HG02884 (cell line): ENCODE measurements at regions not wholly inside any gene's neighbourhood (a gene's known extent, or its start where the extent isn't known, plus 50 kb on each side); places are given as distances from the start of the nearest gene placed in this dataset.
"Not testable (repeated sequence)": the region's sequence is repeated elsewhere in the genome, so short reads cannot be mapped to it uniquely, and the experiment has no call there.

Source experiments
- ATAC-seq: cut with Tn5 transposase; IDR thresholded peaks from one replicate; pipeline ENCODE4 v1.9.1; 2021; ENCODE audit warnings: mild to moderate bottlenecking, moderate library complexity; ENCODE audit not compliant: unreplicated experiment

DNA sequence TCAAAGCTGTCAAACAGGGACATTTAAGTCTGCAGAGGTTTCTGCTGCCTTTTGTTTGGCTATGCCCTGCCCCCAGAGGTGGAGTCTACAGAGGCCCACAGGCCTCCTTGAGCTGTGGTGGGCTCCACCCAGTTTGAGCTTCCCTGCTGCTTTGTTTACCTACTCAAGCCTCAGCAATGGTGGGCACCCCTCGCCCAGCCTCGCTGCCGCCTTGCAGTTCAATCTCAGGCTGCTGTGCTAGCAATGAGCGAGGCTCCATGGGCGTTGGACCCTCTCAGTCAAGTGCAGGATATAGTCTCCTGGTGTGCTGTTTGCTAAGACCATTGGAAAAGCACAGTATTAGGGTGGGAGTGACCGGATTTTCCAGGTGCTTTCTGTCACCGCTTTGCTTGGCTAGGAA is 477.6 kb upstream of the IL12A start:
- not testable (repeated sequence) for ATAC-seq

DNA sequence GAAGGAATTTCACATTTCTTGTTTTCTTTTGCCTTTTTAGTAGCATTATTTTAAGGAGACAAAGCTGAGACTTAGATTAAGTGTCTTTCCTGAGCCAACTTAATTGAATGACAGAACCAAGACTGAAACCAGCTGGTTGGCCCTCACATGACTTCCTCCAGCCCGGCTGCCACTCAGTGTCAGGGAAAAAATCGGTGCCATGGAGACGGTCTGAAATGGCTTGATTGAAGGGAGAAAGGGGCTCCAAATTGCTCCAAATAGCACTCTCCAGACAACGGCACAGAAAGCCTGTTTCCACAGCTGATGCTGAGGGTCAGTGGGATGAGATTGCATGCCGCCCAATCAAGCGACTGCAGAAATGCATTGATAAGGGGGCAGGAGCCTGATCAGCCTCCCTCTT is 475.2 kb upstream of the IL12A start:
- ATAC-seq, result no peak

DNA sequence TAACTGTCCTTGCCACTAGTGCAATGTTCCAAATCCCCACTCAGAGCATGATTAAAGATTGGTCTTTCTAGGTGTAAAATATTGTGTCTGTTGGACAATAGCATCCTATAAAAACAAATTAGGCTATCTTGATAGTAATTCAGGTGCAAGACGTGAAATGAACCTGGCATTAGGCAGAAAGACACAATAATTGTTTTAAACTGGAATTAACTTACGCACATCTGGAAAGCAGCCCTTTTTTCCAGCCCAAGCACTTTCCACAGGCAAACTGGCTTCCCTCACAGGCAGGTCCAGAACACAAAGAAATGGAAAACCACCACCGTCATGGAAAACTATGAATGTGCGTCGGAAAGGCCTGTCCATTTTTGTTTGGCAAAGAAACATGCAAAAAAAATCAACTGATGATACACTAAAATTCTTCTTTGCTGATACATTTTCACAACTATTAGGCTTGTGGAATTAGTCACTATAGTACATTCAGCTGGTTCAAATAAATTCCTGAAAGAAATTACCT is 474.7 kb upstream of the IL12A start:
- ATAC-seq, result no peak

DNA sequence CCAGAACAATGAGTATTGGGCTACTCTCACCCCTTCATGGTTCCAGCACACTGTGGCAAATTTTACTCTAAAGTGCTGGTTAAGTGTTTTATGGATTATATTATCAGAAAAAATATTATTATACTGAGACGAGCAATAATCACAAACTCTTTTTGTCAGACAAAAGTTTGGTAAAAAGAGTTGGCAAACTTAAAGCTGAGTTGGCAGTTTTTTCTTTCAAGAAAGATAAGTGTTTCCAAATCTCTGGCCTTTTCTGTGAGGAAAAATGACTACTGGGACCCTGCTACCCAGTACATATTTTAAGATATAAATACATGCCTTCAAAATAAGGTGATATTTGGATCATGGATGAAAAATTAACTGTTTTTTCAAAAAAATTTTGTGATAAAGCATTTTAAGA is 471.5 kb upstream of the IL12A start:
- ATAC-seq, result no peak

DNA sequence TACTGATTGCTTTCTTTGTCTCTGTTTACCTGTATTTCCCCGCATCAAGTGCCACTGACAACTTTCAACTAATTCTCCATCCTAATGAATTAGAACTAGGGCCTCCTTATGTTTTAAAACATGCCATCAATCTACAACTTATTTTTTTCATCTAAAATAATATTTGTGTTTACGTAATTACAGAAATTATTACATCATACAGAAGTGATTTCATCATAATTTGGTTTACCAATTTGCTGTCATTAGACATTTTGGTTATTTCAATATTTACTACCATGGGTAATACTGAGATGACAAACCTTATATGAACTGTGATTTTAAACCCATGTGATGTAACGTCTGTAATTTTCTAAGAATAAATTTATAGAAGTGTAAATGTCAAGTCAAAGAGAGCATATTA is 468.0 kb upstream of the IL12A start:
- no peak for ATAC-seq

DNA sequence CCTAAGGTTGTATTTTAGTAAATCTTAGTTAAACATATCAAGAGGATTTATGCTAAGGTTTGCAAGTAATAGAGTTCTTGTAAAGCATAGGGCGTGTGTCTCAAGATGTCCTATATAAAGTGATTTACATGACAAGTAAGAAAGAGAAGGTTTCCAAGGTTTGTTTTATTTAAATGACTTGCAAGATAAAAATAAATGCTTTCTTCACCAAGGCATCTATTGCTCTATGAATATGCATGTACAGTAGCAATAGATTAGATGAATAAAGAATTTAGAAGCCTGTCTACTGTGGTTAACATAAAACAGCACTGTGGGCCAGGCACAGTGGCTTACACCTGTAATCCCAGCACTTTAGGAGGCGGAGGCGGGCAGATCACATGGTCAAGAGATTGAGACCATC is 466.4 kb upstream of the IL12A start:
- ATAC-seq, result no peak

DNA sequence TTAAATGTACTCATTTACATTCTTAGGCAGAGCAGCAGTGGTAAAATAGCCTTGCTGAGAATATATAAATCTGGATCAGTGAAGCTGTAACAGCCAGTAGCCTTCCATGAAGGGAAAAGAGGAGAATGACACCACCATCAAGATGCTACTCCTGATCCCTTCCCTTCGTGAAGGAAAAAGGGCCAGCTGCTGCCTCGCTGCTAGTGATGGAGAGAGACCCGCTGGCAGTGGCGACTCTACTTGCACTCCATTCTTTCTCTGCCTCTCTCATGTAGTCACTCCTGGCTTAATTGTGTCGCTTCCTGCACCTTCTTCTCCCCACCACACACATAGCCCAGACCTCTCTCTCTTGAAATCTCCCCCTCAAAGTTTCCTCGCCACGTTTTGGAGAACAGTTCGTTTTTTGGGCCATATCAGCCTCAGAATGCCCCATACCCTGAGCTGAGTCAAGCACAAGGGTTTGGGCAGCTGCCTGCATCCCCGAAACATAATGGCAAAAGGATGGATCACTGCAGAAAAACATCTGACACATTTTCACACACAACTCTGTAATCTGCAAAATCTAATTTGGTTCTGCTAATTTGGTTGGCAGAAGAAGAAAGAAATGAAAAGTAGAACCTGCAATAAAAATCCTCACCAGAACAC is 460.3 kb upstream of the IL12A start:
- ATAC-seq, result no peak

DNA sequence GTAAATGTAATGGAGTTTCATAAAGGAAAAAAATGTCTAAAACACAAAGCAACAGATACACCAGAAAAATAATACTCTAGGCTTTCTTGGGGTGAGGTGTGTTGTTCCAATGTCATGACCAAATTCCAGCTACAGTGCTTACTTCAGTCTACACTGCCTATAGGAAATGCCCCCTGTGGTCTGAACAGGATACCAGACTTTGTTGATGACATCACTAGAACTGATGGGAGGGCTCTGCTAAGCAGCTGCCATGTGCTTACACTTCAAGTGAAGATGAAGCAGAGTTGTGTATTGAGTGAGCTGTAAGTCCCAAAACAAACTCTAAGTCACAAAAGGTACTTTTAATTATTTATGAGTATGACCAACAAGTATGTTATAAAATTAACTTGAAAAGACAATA is 456.1 kb upstream of the IL12A start:
- no peak for ATAC-seq

DNA sequence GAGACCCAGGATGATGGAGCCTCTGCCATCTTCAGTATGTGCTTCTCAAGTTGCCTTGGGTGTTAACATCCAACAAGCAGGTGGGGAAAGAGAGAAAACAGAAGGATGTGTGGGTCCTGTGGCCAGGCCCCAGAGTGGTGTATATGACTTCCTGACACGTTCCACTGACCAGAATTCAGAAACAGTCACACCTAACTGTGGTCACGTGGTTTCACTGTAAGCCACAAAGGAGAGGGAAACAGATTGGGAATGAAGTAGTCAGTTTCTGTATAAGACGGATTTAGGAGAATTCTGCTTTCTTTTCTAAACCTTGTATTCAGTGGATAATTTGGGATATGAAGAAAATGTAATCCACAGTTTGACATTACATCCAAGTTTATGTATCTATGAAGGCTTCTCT is 454.1 kb upstream of the IL12A start:
- ATAC-seq, result no peak

DNA sequence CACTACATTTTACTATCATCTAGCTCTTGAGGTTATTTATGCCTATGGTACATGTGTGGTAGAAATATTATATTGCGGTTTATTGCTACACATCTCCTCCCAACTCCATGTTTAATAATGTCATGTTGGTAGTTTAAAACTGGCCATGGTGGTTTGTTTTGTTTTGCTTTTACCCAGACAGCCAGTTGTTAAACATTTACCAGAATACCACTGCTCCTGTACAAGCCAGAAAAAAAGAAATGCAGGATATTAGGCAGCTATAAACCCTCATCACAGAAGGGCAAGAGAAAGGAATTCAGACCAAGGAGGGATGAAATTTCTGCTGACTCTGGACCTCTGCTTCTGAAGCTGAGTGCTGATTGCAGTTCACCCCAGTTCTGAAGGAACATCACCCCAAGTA is 451.8 kb upstream of the IL12A start:
- no peak for ATAC-seq

DNA sequence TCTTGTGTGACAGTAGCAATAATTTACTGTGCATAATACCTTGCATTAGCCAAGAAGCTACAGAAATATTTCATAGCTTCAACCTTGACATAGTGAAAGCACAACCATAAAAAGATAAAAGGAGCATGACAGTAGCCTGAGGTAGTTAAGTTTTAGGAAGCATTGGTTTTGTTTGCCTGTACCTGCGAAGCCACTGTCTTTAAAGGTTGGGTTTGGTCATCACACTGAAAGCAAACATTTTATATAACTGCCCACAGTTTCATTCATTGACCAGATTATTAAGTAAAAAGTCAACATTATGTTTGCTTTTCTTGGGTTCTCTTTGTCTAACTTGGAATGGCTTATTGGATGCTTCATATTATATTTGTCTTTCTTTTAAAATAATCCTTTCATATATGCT is 450.1 kb upstream of the IL12A start:
- ATAC-seq, result no peak

DNA sequence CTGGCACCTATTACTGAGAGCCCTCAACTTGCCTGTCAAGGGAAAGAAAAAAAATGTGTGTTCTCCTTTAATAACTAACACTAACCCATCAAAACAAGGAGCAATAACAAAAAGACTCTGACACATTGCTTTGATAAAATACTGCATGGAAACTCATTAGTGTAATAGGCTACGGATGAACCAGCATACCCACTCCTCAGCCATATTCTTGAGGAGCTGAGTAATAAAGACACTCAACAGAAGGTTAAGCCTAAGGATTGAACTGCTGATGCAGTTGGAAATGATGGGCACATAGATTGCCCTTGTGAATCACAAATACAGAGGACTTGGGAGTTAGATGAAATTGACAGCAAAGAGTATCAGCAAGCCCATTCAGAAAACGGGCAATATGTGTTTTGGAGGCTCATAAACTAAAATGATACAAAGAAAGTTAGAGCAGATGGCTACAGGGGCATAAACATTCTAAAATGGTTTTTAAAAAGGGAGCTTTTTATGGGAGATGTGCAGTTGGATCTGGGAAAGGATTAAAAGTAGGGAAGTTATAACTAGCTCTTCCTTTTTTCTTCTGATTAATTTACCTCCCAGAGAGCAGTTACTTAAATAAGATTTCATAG is 447.6 kb upstream of the IL12A start:
- ATAC-seq, result no peak

DNA sequence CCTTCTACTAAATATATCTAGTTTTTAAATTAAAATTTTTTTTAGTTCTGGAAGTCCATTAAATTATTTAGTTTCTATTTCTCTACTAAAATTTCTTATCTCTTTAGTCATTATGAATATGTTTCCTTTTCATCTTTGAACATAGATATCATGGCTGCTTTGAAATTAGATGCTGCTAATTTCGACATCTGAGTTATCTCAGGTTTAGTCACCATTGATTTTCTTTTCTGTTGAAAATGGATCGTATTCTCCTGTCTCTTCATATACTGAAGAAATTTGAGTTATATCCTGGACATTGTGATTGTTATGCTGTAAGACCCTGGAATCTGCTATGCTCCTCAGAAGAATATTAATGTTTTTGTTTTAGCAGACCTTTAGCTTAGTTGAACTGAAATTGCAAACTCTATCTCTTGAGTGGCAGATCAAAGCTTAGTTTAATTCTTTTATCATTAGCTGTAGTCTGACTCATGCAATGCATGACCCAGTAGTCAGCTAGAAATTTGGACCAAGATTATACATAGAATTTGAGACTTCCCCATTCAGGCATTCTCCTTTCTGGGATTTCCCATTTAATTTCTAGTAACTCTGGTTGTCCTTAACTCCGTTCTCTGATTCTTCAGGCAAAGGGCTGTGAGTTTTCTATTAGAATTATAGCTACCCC is 439.8 kb upstream of the IL12A start:
- no peak for ATAC-seq

DNA sequence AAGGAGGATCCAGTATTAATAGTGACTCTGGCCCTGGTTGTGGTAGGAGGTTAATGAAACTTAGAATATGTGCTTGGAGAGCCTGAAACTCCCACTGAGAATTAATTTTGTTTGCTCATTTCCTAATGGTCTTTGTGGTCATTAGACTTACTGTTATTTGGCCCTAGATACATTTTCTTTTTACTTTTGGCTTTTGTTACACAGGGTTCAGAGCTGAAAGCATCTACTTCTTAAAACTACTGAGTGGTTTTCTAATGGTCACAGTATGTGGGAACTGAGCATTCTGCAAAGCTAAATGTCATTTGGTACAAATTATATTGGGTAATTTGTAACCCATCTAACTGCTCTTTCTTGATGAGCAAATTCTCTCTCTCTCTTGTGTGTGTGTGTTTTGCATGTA is 433.4 kb upstream of the IL12A start:
- ATAC-seq, result no peak

DNA sequence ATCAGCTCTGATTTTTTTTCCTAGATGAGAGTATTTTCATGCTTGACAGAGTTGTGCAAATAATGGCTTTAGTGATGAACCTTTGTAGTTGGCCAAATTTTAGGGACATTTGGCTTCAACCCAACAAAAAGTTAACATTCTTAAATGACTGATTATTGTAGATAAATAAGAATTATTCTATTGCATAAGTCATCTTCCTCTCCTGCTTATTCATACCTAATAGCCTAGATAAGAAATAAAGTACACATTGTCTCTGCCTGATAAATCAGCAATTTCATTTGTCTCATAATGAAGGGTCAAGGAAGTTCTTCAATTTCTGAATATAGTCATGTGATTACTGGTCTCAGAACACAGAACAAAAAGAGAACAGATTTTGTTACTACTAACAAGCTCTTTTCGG is 428.9 kb upstream of the IL12A start:
- no peak for ATAC-seq

DNA sequence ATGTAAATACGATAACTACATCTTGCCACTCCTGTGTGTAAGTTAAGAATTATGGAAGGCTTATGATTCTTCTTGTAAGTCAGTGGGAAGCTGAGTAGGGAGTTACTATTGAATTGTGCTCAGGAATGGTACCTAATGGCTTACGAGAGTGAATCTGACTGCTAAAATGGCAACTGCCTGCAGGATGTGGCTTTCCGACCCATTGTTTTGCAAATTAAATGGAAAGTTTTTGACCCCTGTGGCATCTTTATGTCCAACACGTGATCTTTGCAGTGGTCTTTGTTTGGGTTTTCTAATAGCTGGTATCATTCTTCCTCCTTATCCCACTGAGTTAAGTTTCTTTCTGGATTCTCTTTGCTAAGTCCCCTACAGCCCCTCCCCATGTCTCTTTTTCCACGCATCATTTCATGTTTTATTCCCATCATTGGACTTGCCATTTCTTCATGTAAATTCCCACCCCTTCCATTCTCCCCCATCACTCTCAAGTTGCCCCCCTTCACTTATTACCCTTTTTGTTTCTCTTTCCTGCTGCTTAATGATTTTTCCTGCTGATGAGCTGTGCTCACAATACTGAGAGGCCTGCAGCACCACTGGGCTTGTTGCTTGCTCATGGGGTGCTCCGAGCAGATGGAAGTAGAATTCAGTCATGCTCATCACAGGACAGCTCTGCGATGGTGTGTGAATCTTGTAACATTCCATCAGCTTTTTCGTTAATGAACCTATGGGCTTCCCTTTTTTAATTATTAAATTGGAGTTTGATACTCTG is 428.2 kb upstream of the IL12A start:
- no peak for ATAC-seq

DNA sequence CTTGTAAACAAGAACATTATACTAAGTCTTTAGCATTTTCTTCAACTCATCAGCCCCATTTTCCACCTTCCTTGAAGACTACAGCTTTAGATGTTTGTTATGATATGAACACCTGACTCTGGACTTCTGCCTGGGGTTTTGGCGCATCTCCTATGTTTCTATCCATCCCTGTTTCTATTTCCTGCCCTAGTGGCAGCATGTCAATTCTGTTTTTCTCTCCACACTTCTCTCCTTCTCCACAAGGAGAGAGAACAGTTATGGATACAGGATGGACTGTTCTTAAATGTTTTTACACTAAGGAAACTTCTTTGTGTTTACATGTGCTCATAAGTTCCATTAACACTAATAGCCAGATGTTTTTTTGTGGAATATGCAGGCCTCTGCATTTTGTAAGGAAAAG is 423.3 kb upstream of the IL12A start:
- ATAC-seq, result no peak

DNA sequence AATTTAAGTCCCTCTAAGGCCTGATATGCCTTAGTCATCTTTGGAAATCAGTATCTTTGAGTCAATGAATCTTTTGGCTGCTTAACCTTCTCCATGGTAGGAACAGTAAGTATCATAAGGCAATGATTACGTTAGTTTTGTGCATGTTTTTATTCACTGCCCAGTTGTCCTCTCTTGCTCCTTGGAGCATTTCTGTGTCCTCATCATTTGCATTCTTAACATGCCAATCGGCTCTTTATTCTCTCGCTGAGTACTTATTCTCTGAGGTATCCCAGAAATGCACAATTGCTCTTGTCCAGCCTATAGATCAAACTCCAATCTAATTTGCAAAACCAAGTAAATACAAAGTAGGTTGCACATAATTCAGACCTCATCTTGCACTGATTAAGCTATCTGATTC is 405.0 kb upstream of the IL12A start:
- no peak for ATAC-seq

DNA sequence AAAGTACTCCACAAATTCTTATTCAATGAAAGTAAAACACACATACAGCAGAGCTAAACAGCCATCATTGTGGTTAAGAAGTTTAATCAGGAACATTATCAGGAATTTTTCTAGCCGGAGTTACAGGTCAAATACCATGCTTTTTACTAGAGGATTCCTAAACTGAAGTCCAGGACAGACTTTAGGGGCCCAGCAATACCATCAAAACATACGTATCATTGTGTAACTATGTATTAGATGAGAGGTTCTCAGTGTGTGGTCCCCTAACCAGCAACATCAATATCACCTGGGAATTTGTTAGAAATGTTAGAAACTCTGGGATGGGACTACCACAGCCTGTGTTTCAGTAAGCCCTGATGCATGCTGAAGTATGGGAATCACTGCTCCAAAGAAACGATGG is 404.2 kb upstream of the IL12A start:
- ATAC-seq, result no peak

DNA sequence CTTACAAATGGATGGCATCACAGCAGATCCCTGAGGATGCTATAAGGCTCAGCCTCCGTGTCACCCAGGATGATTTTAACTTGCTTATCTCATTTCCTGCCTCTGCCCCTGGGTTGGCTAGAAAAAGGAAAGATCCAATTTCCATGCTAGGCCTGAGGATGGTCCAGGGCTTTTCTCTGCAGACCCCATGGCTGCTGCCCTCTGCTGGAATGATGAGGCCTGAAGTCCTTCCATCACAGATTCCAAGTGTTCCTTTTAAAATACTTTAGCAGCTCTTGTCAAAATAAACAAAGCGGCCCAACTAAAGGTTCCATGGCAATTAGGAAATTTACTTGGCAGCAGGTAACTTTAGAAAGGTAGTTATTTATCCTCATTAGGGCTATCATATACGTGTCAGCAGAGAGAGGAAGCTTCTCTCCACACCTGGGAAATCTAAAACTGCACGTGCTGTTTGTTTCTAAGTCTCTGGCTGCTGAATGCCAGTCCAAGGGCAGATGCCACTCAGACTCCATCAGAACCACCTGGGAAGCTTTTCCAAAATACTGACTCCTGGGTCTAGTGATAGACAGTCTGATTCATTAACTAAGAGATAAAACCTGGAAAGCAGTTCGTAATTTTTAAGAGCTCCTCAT is 401.9 kb upstream of the IL12A start:
- no peak for ATAC-seq

DNA sequence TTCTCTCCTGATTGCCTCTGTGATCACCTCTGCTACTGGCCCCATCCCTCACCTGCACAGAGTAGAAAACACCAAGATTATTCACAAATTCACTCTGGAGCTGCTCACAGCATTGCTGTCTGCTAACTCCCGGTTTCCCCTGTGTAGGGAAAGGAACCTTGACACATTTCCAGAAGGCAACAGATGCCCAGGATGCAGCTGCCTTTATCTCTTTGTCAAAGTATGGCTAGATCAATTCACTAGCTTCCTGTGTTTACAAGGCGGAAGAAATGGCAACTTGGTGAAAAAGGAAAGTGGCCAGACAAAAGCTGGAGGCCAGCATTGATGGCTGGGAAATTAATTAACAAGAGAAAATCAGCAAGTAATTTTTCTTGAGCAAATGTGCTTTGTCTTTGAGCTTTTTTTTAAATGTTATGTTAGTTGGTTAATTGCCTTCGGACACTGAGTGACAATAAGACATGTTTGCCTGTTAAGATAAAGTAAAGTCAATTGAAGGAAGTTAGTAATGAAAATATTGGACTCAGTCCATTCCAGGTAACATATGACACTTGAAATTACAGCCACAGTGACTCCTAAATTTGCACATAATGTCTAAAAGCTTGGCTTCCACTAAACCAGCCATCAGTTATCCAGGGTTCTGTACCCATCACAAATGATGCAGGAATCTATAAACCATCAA is 394.6 kb upstream of the IL12A start:
- no peak for ATAC-seq
